WERI-Rb-1 (cell line): ENCODE measurements at regions not wholly inside any gene's neighbourhood (a gene's known extent, or its start where the extent isn't known, plus 50 kb on each side); places are given as distances from the start of the nearest gene placed in this dataset.
A peak's percentile ranks its signal among the peaks of the same experiment; 100 is the strongest.
"Not testable (repeated sequence)": the region's sequence is repeated elsewhere in the genome, so short reads cannot be mapped to it uniquely, and the experiment has no call there.

Experiments used
- DNase-seq: peaks from one replicate; pipeline ENCODE4 v3.0.0-alpha.2; 2020
- H3K27ac ChIP-seq: fragments of 250-450 bp; sonication (Bioruptor Pico); 2 replicates; pipeline ENCODE4 v1.5.1; 2020; ENCODE audit warnings: mild to moderate bottlenecking, moderate library complexity
- H3K27me3 ChIP-seq: fragments of 250-450 bp; sonication (Bioruptor Pico); 2 replicates; pipeline ENCODE4 v1.5.1; 2021; ENCODE audit warnings: mild to moderate bottlenecking, low read depth, moderate library complexity; ENCODE audit not compliant: insufficient read depth, severe bottlenecking
- H3K36me3 ChIP-seq: fragments of 250-450 bp; sonication (Bioruptor Pico); 2 replicates; pipeline ENCODE4 v1.5.1; 2020; ENCODE audit warnings: mild to moderate bottlenecking, moderate library complexity
- H3K4me3 ChIP-seq: 2 replicates; pipeline ENCODE4 v1.5.1; 2011; ENCODE audit warnings: low read depth, mild to moderate bottlenecking, control low read depth, low read length
- H3K9me3 ChIP-seq: fragments of 250-450 bp; sonication (Bioruptor Pico); 2 replicates; pipeline ENCODE4 v1.5.1; 2021; ENCODE audit warnings: mild to moderate bottlenecking, moderate library complexity; ENCODE audit not compliant: severe bottlenecking
- CTCF ChIP-seq: IDR thresholded peaks from 2 replicates; pipeline ENCODE4 v1.5.1; 2011; ENCODE audit warnings: low read depth, mild to moderate bottlenecking, control low read depth, inconsistent platforms, low read length

GRCh38 chr1:148385371-148386030 is 97.6 kb downstream of the PPIAL4G start:
- Histone ChIP-seq H3K27me3 (no peaks in the 10 kb centered on the region), H3K27ac (no peak overlapping the region), H3K36me3 (no peaks in the 10 kb centered on the region), H3K9me3 (no peaks in the 10 kb centered on the region), H3K4me3 (no peak overlapping the region)
- no peak for TF ChIP-seq CTCF
- DNase-seq: no peak

DNA sequence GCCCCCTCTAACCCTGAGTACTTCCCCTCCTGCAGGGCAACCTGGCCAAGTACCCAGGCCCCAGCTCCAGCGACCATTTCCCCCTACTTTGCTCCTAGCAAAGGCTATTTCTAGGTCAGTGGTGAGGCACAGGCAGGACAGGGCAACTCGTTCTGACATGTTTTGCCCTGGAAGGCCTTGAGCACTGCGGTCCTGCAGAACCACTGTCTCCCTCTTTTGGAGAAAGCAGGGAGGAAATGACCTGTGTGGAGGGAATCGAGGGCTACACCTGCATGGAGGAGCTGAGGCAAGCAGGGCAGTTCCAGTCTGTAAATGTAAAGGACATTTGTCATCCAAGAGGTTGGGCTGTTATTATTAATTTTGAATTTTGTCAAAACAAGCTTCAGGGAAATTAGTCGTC is 99.1 kb downstream of the PPIAL4G start:
- Histone ChIP-seq H3K4me3 (no peak overlapping the region), H3K36me3 (no peaks in the 10 kb centered on the region), H3K27ac (no peak overlapping the region), H3K9me3 (no peaks in the 10 kb centered on the region), H3K27me3 (no peaks in the 10 kb centered on the region)
- no peak for DNase-seq
- peak; percentile 28; the same call in 1 of the 2 replicates for TF ChIP-seq CTCF

GRCh38 chr1:148379697-148380096 is 103.4 kb downstream of the PPIAL4G start:
- no peak for DNase-seq
- Histone ChIP-seq H3K36me3 (no peaks in the 10 kb centered on the region), H3K4me3 (no peak overlapping the region), H3K27me3 (no peaks in the 10 kb centered on the region), H3K9me3 (no peaks in the 10 kb centered on the region), H3K27ac (no peak overlapping the region)
- TF ChIP-seq CTCF: no peak

DNA sequence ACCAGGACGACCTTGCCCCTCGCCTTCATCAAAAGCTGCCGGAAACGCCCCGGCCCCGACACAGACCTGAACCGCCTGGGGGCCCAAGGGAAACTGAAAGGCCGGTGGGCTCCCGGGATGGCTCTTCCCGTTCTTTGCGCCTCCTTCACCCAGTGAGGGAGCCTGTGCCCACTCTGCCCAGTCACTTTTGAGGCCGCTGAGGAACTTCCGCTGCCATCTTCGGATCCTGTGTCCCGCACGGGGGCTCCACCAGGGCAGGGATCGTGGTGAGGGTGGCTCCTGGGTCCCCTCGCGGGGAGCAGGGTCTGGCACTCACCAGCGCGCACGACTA is 104.0 kb downstream of the PPIAL4G start:
- Histone ChIP-seq H3K9me3 (no peaks in the 10 kb centered on the region), H3K27ac (no peak overlapping the region), H3K4me3 (no peak overlapping the region), H3K36me3 (no peaks in the 10 kb centered on the region), H3K27me3 (no peaks in the 10 kb centered on the region)
- TF ChIP-seq CTCF: no peak
- no peak for DNase-seq

- H3K36me3 ChIP-seq, H3K4me3 ChIP-seq, DNase-seq, H3K9me3 ChIP-seq, H3K27me3 ChIP-seq, H3K27ac ChIP-seq: not testable (repeated sequence)
These were observed 105.1 kb downstream of the PPIAL4G start for GRCh38 chr1:148377992-148378391.

GRCh38 chr1:148377045-148377444 is 106.1 kb downstream of the PPIAL4G start:
- H3K27me3 ChIP-seq, DNase-seq, H3K27ac ChIP-seq, H3K4me3 ChIP-seq, H3K9me3 ChIP-seq, H3K36me3 ChIP-seq: not testable (repeated sequence)

DNA sequence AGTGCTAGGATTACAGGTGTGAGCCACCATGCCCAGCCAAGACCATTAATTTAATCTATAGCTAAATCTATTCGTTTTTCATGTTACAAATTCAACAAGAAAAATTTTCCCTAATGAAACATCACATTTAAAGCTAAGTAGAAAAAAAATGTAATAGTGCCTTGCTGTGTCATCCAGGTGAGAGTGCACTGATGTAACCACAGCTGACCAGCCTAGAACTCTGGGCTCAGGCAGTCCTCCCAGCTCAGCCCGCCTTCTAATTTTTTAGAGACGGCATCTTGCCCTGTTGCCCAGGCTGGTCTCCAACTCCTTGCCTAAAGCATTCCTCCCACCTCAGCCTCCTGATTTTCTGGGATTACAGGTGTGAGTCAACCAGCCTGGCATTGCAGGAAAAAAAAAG is 109.0 kb downstream of the PPIAL4G start:
- no peaks in the 10 kb centered on the region for H3K27me3 ChIP-seq
- H3K9me3 ChIP-seq: no peaks in the 10 kb centered on the region
- no peak for DNase-seq
- TF ChIP-seq CTCF: no peak
- no peak overlapping the region for H3K4me3 ChIP-seq
- H3K36me3 ChIP-seq: no peaks in the 10 kb centered on the region
- H3K27ac ChIP-seq: no peak overlapping the region
